Stimulated activated CD4-positive, alpha-beta T cell treated with anti-CD3 and anti-CD28 coated beads, Interleukin-4, amount 100 ng/mL, for 24 hours (primary cell): ENCODE measurements at regions not wholly inside any gene's neighbourhood (a gene's known extent, or its start where the extent isn't known, plus 50 kb on each side); places are given as distances from the start of the nearest gene placed in this dataset.

Experiments used
- DNase-seq: peaks from one replicate; pipeline ENCODE4 v3.0.0-alpha.2; 2020

GRCh38 chr5:10842823-10843222 lies 81.8 kb upstream of the DAP start:
- DNase-seq = no peak

- DNase-seq = no peak
These were observed 79.0 kb upstream of the DAP start for GRCh38 chr5:10839916-10840599.

GRCh38 chr5:10839118-10839517 lies 78.1 kb upstream of the DAP start:
- DNase-seq = no peak

GRCh38 chr5:10838038-10838437 lies 77.0 kb upstream of the DAP start:
- DNase-seq = no peak

- DNase-seq = no peak
These were observed 76.0 kb upstream of the DAP start for GRCh38 chr5:10836986-10837385.

GRCh38 chr5:10834695-10835094 lies 73.7 kb upstream of the DAP start:
- no peak for DNase-seq

- DNase-seq = no peak
These were observed 72.0 kb upstream of the DAP start for GRCh38 chr5:10832987-10833386.

- no peak for DNase-seq
These were observed 71.4 kb upstream of the DAP start for GRCh38 chr5:10832421-10832820.

GRCh38 chr5:10831419-10831818 lies 70.4 kb upstream of the DAP start:
- no peak for DNase-seq

- DNase-seq = no peak
These were observed 67.2 kb upstream of the DAP start for GRCh38 chr5:10828241-10828640.

GRCh38 chr5:10827571-10827970 lies 66.5 kb upstream of the DAP start:
- no peak for DNase-seq

GRCh38 chr5:10826971-10827370 lies 65.9 kb upstream of the DAP start:
- no peak for DNase-seq

- no peak for DNase-seq
These were observed 65.0 kb upstream of the DAP start for GRCh38 chr5:10825897-10826644.

- DNase-seq = no peak
These were observed 51.2 kb upstream of the DAP start for GRCh38 chr5:10812218-10812617.
